RWPE2 (cell line): ENCODE measurements at regions not wholly inside any gene's neighbourhood (a gene's known extent, or its start where the extent isn't known, plus 50 kb on each side); places are given as distances from the start of the nearest gene placed in this dataset.

ENCODE experiments used
- ATAC-seq: fragments of 200-7000 bp; cut with Tn5 transposase; 3 replicates; pipeline ENCODE4 v1.9.1; 2021; ENCODE audit warnings: low read depth
- DNase-seq: peaks from one replicate; pipeline ENCODE4 v3.0.0-alpha.2; 2020; ENCODE audit warnings: low spot score
- H3K27ac ChIP-seq: fragments of 450-650 bp; 2 replicates; pipeline ENCODE4 v1.5.1; 2017; ENCODE audit warnings: mild to moderate bottlenecking; ENCODE audit not compliant: poor library complexity, severe bottlenecking
- H3K27me3 ChIP-seq: fragments of 250-450 bp; sonication (Bioruptor Pico); 2 replicates; pipeline ENCODE4 v1.5.1; 2021; ENCODE audit warnings: mild to moderate bottlenecking, moderate library complexity; ENCODE audit not compliant: insufficient read depth, poor library complexity, severe bottlenecking
- H3K36me3 ChIP-seq: fragments of 250-450 bp; sonication (Bioruptor Pico); 2 replicates; pipeline ENCODE4 v1.5.1; 2020; ENCODE audit warnings: low read depth, mild to moderate bottlenecking, moderate library complexity
- H3K4me1 ChIP-seq: fragments of 250-450 bp; sonication (Bioruptor Pico); 2 replicates; pipeline ENCODE4 v1.5.1; 2021; ENCODE audit warnings: mild to moderate bottlenecking, moderate library complexity; ENCODE audit not compliant: insufficient read depth, poor library complexity, severe bottlenecking
- H3K4me3 ChIP-seq: fragments of 250-450 bp; sonication (Bioruptor Pico); 2 replicates; pipeline ENCODE4 v1.5.1; 2021; ENCODE audit warnings: mild to moderate bottlenecking, moderate library complexity; ENCODE audit not compliant: severe bottlenecking
- H3K9me3 ChIP-seq: fragments of 250-450 bp; sonication (Bioruptor Pico); 2 replicates; pipeline ENCODE4 v1.5.1; 2021; ENCODE audit warnings: mild to moderate bottlenecking, moderate library complexity; ENCODE audit not compliant: severe bottlenecking
- CTCF ChIP-seq: fragments of 450-650 bp; IDR thresholded peaks from one replicate; pipeline ENCODE4 v1.5.1; 2017; ENCODE audit warnings: mild to moderate bottlenecking, moderate library complexity; ENCODE audit not compliant: poor library complexity, severe bottlenecking

GRCh38 chr5:120155873-120156272, 308.2 kb upstream of the PRR16 start:
- no peak for TF ChIP-seq CTCF
- H3K4me3 ChIP-seq = no peak overlapping the region
- H3K4me1 ChIP-seq = peaks cover 23% of the 10 kb centered on the region
- no peaks in the 10 kb centered on the region for H3K27me3 ChIP-seq
- no peaks in the 10 kb centered on the region for H3K9me3 ChIP-seq
- DNase-seq = no peak
- no peak for ATAC-seq
- H3K27ac ChIP-seq = no peak overlapping the region
- no peaks in the 10 kb centered on the region for H3K36me3 ChIP-seq

GRCh38 chr5:120158211-120158610, 305.9 kb upstream of the PRR16 start:
- DNase-seq (no peak), ATAC-seq (no peak)
- H3K4me3 ChIP-seq = no peak overlapping the region
- peaks cover 17% of the 10 kb centered on the region for H3K4me1 ChIP-seq
- no peak overlapping the region for H3K27ac ChIP-seq
- no peaks in the 10 kb centered on the region for H3K9me3 ChIP-seq
- no peaks in the 10 kb centered on the region for H3K36me3 ChIP-seq
- no peaks in the 10 kb centered on the region for H3K27me3 ChIP-seq
- TF ChIP-seq CTCF = no peak

GRCh38 chr5:120159155-120159554, 304.9 kb upstream of the PRR16 start:
- TF ChIP-seq CTCF = no peak
- ATAC-seq (no peak), DNase-seq (no peak)
- Histone ChIP-seq H3K27me3 (no peaks in the 10 kb centered on the region), H3K9me3 (no peaks in the 10 kb centered on the region), H3K36me3 (no peaks in the 10 kb centered on the region), H3K4me1 (peaks cover 17% of the 10 kb centered on the region), H3K4me3 (no peak overlapping the region), H3K27ac (peak overlapping the region; percentile 57)

GRCh38 chr5:120160124-120160895, 303.8 kb upstream of the PRR16 start:
- TF ChIP-seq CTCF = no peak
- Histone ChIP-seq H3K36me3 (no peaks in the 10 kb centered on the region), H3K27ac (peak overlapping the region; percentile 57), H3K9me3 (no peaks in the 10 kb centered on the region), H3K4me1 (peaks cover 17% of the 10 kb centered on the region), H3K4me3 (no peak overlapping the region), H3K27me3 (no peaks in the 10 kb centered on the region)
- ATAC-seq (peak; percentile 98), DNase-seq (no peak)

- H3K36me3 ChIP-seq = no peaks in the 10 kb centered on the region
- no peak overlapping the region for H3K4me3 ChIP-seq
- no peak overlapping the region for H3K27ac ChIP-seq
- no peaks in the 10 kb centered on the region for H3K9me3 ChIP-seq
- TF ChIP-seq CTCF = no peak
- no peaks in the 10 kb centered on the region for H3K27me3 ChIP-seq
- DNase-seq = no peak
- H3K4me1 ChIP-seq = peaks cover 17% of the 10 kb centered on the region
- no peak for ATAC-seq
Measured at GRCh38 chr5:120162321-120162720, 301.8 kb upstream of the PRR16 start.
